ENCODE measurements at regions not wholly inside any gene's neighbourhood (a gene's known extent, or its start where the extent isn't known, plus 50 kb on each side); places are given as distances from the start of the nearest gene placed in this dataset.

GRCh38 chr2:3079466-3079865, 298.2 kb downstream of the EIPR1 start:
- no peak overlapping the region for H3K4me3 Mint-ChIP-seq

GRCh38 chr2:3078684-3079083, 298.9 kb downstream of the EIPR1 start:
- intact Hi-C loops (cut with micrococcal nuclease), result no loop called here
- Mint-ChIP-seq H3K27ac (no peak overlapping the region), H3K27me3 (peaks cover 23% of the 10 kb centered on the region), H3K4me3 (no peak overlapping the region), H3K9me3 (ENCODE audit: insufficient read depth) (no peaks in the 10 kb centered on the region), H3K4me1 (no peaks in the 10 kb centered on the region)
- Histone ChIP-seq H3K4me2 (replicated peaks; ENCODE audit: low read depth, low read length, poor library complexity, severe bottlenecking) (no peak overlapping the region), H3K27me3 (replicated peaks in 1 of 4; ENCODE audit: control extremely low read depth in 1 of 4, control insufficient read depth in 3 of 4, insufficient read depth in 4 of 4, low read length in 3 of 4) (peaks cover 0 to 4% (median 0%) of the 10 kb centered on the region in 4 experiments), H2AFZ (ENCODE audit: insufficient read depth, low read depth, low read length, poor library complexity, severe bottlenecking) (no peak overlapping the region), H3K27ac (ENCODE audit: low read length in 2 of 2) (no peak overlapping the region), H3K4me1 (ENCODE audit: control insufficient read depth in 2 of 2, insufficient read depth in 2 of 2, low read length in 2 of 2) (no peaks in the 10 kb centered on the region), H4K20me1 (ENCODE audit: control insufficient read depth, insufficient read depth, low read length, poor library complexity, severe bottlenecking) (no peaks in the 10 kb centered on the region), H3K4me3 (ENCODE audit: control extremely low read depth in 1 of 5, extremely low read depth in 1 of 5, insufficient read depth in 1 of 5, low read depth in 2 of 5, low read length in 4 of 5) (no peak overlapping the region), H3K9ac (ENCODE audit: low read length) (no peak overlapping the region), H3K36me3 (replicated peaks in 1 of 2; ENCODE audit: control extremely low read depth in 1 of 2, control insufficient read depth in 1 of 2, extremely low read depth in 1 of 2, insufficient read depth in 2 of 2, low read length in 1 of 2) (no peaks in the 10 kb centered on the region), H3K9me3 (ENCODE audit: control extremely low read depth in 1 of 3, control insufficient read depth in 2 of 3, insufficient read depth in 1 of 3, low read length in 2 of 3) (peaks cover 0 to 2% (median 0%) of the 10 kb centered on the region in 3 donors), H3K79me2 (ENCODE audit: control insufficient read depth, insufficient read depth, low read length) (peaks cover 2% of the 10 kb centered on the region)
- DNase-seq (no peak), ATAC-seq (ENCODE audit: low read depth) (no peak)
- CTCF ChIA-PET, result no interaction called here
- no peak for TF ChIP-seq EZH2 (IDR thresholded peaks at IDR 0.05; ENCODE audit: borderline replicate concordance, insufficient read depth, low read depth, low read length, poor library complexity, severe bottlenecking)
- no peak for TF ChIP-seq CTCF (IDR thresholded peaks at IDR 0.05)
- WGBS (ENCODE audit: insufficient coverage), result 95% methylated on average over 4 of the region's 4 CpGs
- POLR2A ChIA-PET, result no interaction called here

More at GRCh38 chr2:3079466-3079865, 298.2 kb downstream of the EIPR1 start:
- no peak for DNase-seq
- Mint-ChIP-seq H3K27ac (no peak overlapping the region), H3K4me1 (no peaks in the 10 kb centered on the region), H3K9me3 (ENCODE audit: insufficient read depth) (no peaks in the 10 kb centered on the region), H3K27me3 (peaks cover 19% of the 10 kb centered on the region)
- CTCF ChIA-PET, result no interaction called here
- Histone ChIP-seq H3K36me3 (replicated peaks in 1 of 2; ENCODE audit: control extremely low read depth in 1 of 2, control insufficient read depth in 1 of 2, extremely low read depth in 1 of 2, insufficient read depth in 2 of 2, low read length in 1 of 2) (no peaks in the 10 kb centered on the region), H3K4me3 (ENCODE audit: control extremely low read depth in 1 of 5, extremely low read depth in 1 of 5, insufficient read depth in 1 of 5, low read depth in 2 of 5, low read length in 4 of 5) (no peak overlapping the region), H3K79me2 (ENCODE audit: control insufficient read depth, insufficient read depth, low read length) (peaks cover 3% of the 10 kb centered on the region), H3K9me3 (ENCODE audit: control extremely low read depth in 1 of 3, control insufficient read depth in 2 of 3, insufficient read depth in 1 of 3, low read length in 2 of 3) (peaks cover 0 to 2% (median 0%) of the 10 kb centered on the region in 3 donors), H2AFZ (ENCODE audit: insufficient read depth, low read depth, low read length, poor library complexity, severe bottlenecking) (no peak overlapping the region), H4K20me1 (ENCODE audit: control insufficient read depth, insufficient read depth, low read length, poor library complexity, severe bottlenecking) (no peaks in the 10 kb centered on the region), H3K4me2 (replicated peaks; ENCODE audit: low read depth, low read length, poor library complexity, severe bottlenecking) (no peak overlapping the region), H3K27ac (ENCODE audit: low read length in 2 of 2) (no peak overlapping the region), H3K9ac (ENCODE audit: low read length) (no peak overlapping the region), H3K4me1 (ENCODE audit: control insufficient read depth in 2 of 2, insufficient read depth in 2 of 2, low read length in 2 of 2) (no peaks in the 10 kb centered on the region), H3K27me3 (replicated peaks in 1 of 4; ENCODE audit: control extremely low read depth in 1 of 4, control insufficient read depth in 3 of 4, insufficient read depth in 4 of 4, low read length in 3 of 4) (peaks cover 0 to 4% (median 0%) of the 10 kb centered on the region in 4 experiments)
- intact Hi-C loops (cut with micrococcal nuclease), result no loop called here
- ATAC-seq (ENCODE audit: low read depth), result no peak
- TF ChIP-seq CTCF (IDR thresholded peaks at IDR 0.05) (no peak), EZH2 (IDR thresholded peaks at IDR 0.05; ENCODE audit: borderline replicate concordance, insufficient read depth, low read depth, low read length, poor library complexity, severe bottlenecking) (no peak)
- POLR2A ChIA-PET, result no interaction called here
- 100% methylated on average over 2 of the region's 2 CpGs for WGBS (ENCODE audit: insufficient coverage)
